GM23248 (cell line): ENCODE measurements at regions not wholly inside any gene's neighbourhood (a gene's known extent, or its start where the extent isn't known, plus 50 kb on each side); places are given as distances from the start of the nearest gene placed in this dataset.

Experiments
- DNase-seq: peaks from one replicate; pipeline ENCODE4 v3.0.0-alpha.2; 2015
- H2AFZ ChIP-seq: fragments of 200-600 bp; sonication (generic); 2 replicates; pipeline ENCODE4 v1.6.1; 2016; ENCODE audit warnings: antibody characterized with exemption
- H3F3A ChIP-seq: fragments of 200-600 bp; sonication (generic); 2 replicates; pipeline ENCODE4 v1.6.1; 2016; ENCODE audit warnings: mild to moderate bottlenecking, antibody characterized with exemption, mixed run types; ENCODE audit not compliant: insufficient read depth
- H3K27ac ChIP-seq: fragments of 200-600 bp; sonication (generic); 2 replicates; pipeline ENCODE4 v1.5.1; 2016; ENCODE audit warnings: mild to moderate bottlenecking
- H3K27me3 ChIP-seq: fragments of 200-600 bp; sonication (generic); replicated peaks from 2 replicates; pipeline ENCODE4 v1.6.1; 2016; ENCODE audit warnings: mild to moderate bottlenecking; ENCODE audit not compliant: insufficient read depth
- H3K36me3 ChIP-seq: fragments of 200-600 bp; sonication (generic); 2 replicates; pipeline ENCODE4 v1.6.1; 2016; ENCODE audit warnings: low read depth, mild to moderate bottlenecking
- H3K4me1 ChIP-seq: fragments of 200-600 bp; sonication (generic); 2 replicates; pipeline ENCODE4 v1.6.1; 2016; ENCODE audit warnings: mild to moderate bottlenecking; ENCODE audit not compliant: insufficient read depth
- H3K4me2 ChIP-seq: fragments of 200-600 bp; sonication (generic); one replicate; pipeline ENCODE4 v1.6.1; 2016; ENCODE audit warnings: mild to moderate bottlenecking; ENCODE audit not compliant: unreplicated experiment
- H3K4me3 ChIP-seq: fragments of 200-600 bp; sonication (generic); 2 replicates; pipeline ENCODE4 v1.5.1; 2016; ENCODE audit warnings: mild to moderate bottlenecking
- H3K79me2 ChIP-seq: fragments of 200-600 bp; sonication (generic); 2 replicates; pipeline ENCODE4 v1.6.1; 2016; ENCODE audit warnings: mild to moderate bottlenecking; ENCODE audit not compliant: insufficient read depth
- H3K9ac ChIP-seq: fragments of 200-600 bp; sonication (generic); 2 replicates; pipeline ENCODE4 v1.6.1; 2016; ENCODE audit warnings: mild to moderate bottlenecking
- H3K9me2 ChIP-seq: fragments of 200-600 bp; sonication (generic); 2 replicates; pipeline ENCODE4 v1.6.1; 2016; ENCODE audit warnings: mixed run types, mild to moderate bottlenecking, moderate library complexity; ENCODE audit not compliant: insufficient read depth
- H3K9me3 ChIP-seq: fragments of 200-600 bp; sonication (generic); one replicate; pipeline ENCODE4 v1.6.1; 2017; ENCODE audit warnings: low read depth
- H4K20me1 ChIP-seq: fragments of 200-600 bp; sonication (generic); 2 replicates; pipeline ENCODE4 v1.6.0; 2016; ENCODE audit not compliant: insufficient read depth
- EZH2 ChIP-seq: fragments of 200-600 bp; sonication (generic); IDR thresholded peaks from 2 replicates; pipeline ENCODE4 v1.6.1; 2018; ENCODE audit warnings: antibody characterized with exemption, mild to moderate bottlenecking; ENCODE audit not compliant: insufficient read depth, poor library complexity, severe bottlenecking
- EZH2phosphoT487 ChIP-seq: fragments of 200-600 bp; sonication (generic); IDR thresholded peaks from 2 replicates; pipeline ENCODE4 v1.6.1; 2018; ENCODE audit warnings: antibody characterized with exemption, moderate library complexity, mild to moderate bottlenecking, low read depth; ENCODE audit not compliant: insufficient read depth
- WGBS, 2 experiments: methylation state at CpG; one replicate each; pipeline ENCODE4 v1.1.6; 2015 to 2017; ENCODE audit warnings: low lambda C conversion rate in 2 of 2, low coverage in 1 of 2; ENCODE audit errors: missing lambda C conversion rate in 2 of 2; 5-methylcytosine and 5-hydroxymethylcytosine counted together
- in situ Hi-C: fragments of 300-500 bp; cut with MboI; formaldehyde crosslinking; loops from 2 replicates; pipeline ENCODE4 v1.15.0; 2020

DNA sequence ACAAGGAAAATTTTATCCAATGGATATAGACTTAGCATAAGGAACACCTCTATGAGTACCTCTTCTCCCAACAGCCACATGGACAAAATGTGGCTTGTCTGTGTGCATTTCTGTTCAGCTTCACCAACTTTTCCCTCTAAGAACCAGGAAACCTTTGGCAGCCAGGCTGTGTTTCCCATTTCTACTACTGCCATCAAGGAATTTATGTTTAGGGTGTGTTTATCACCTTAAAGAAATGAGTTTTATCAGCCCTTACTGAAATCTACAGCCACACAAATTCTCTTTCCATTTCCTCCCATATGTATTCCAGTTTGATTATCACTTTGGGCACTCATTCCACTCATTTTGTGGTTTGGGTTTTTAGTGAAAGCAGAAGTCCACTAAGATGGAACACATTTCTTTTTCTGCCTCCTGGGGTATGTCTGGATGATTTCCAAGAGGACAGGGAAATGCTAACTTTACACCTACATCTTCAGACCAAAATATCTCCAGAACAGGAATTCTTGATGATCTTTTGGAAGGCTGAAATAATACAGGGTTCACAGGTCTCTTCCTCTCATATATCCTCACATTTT, 82.6 kb upstream of the MAOA start:
- no peaks in the 10 kb centered on the region for H3F3A ChIP-seq
- in situ Hi-C loops: no loop called here
- no peak for TF ChIP-seq EZH2phosphoT487
- TF ChIP-seq EZH2: no peak
- H3K9ac ChIP-seq: no peak overlapping the region
- no peaks in the 10 kb centered on the region for H3K79me2 ChIP-seq
- no peak overlapping the region for H3K27ac ChIP-seq
- no peaks in the 10 kb centered on the region for H3K27me3 ChIP-seq
- H2AFZ ChIP-seq: no peak overlapping the region
- no peaks in the 10 kb centered on the region for H3K4me1 ChIP-seq
- no peaks in the 10 kb centered on the region for H3K9me2 ChIP-seq
- no peak overlapping the region for H3K4me2 ChIP-seq
- no peak overlapping the region for H3K4me3 ChIP-seq
- H3K36me3 ChIP-seq: no peaks in the 10 kb centered on the region
- no peaks in the 10 kb centered on the region for H3K9me3 ChIP-seq
- no peak for DNase-seq
- H4K20me1 ChIP-seq: no peaks in the 10 kb centered on the region

DNA sequence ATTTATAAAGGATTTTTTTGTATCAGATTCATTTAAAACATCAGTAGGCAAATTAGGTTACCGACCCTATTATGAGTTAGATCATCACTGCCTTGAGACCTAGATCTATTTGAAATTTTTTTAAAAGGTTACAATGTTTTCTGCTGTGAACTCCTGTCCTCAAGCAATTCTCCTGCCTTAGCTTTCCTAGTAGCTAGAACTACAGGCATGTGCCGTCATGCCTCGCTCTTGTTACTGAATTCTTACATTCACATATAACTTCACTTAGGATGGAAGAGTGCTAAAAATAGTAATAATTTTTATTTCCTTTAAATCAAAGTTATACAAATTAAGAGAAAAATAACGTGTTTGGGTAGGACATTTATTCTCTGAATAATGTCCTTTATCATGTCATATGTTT, 75.5 kb upstream of the MAOA start:
- H3K9me2 ChIP-seq: no peaks in the 10 kb centered on the region
- 65 to 73% methylated on average over 4 of the region's 4 CpGs for WGBS, 2 experiments
- no peak overlapping the region for H3K27ac ChIP-seq
- no peaks in the 10 kb centered on the region for H3F3A ChIP-seq
- in situ Hi-C loops: no loop called here
- no peak overlapping the region for H2AFZ ChIP-seq
- H3K9me3 ChIP-seq: no peaks in the 10 kb centered on the region
- DNase-seq: no peak
- H3K36me3 ChIP-seq: no peaks in the 10 kb centered on the region
- H4K20me1 ChIP-seq: no peaks in the 10 kb centered on the region
- no peaks in the 10 kb centered on the region for H3K27me3 ChIP-seq
- no peak overlapping the region for H3K4me2 ChIP-seq
- H3K79me2 ChIP-seq: no peaks in the 10 kb centered on the region
- no peak overlapping the region for H3K4me3 ChIP-seq
- H3K9ac ChIP-seq: no peak overlapping the region
- TF ChIP-seq EZH2 (no peak), EZH2phosphoT487 (no peak)
- H3K4me1 ChIP-seq: no peaks in the 10 kb centered on the region

DNA sequence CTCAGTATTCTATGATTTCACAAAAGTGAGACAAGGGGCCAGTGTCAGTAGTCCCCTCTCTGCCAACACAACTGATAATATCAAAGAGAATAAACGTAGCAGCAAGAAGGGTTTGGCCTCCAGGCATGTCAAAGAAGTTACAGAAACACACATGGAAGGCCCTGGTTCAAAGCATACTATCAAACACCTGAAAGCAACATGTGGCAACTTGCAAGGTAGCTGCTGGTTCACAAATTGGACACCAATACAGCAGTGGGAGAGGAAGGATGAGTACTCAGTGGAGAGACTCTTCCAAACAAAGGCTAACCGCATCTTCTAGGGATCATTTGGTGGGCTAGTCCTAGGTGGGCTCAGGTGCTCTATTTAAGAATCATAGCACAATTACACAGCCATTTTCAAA, 74.9 kb upstream of the MAOA start:
- Histone ChIP-seq H3K79me2 (no peaks in the 10 kb centered on the region), H3K27ac (no peak overlapping the region), H3F3A (no peaks in the 10 kb centered on the region), H3K27me3 (no peaks in the 10 kb centered on the region), H3K4me1 (no peaks in the 10 kb centered on the region), H4K20me1 (no peaks in the 10 kb centered on the region), H3K9ac (no peak overlapping the region), H3K4me2 (no peak overlapping the region), H3K9me3 (no peaks in the 10 kb centered on the region), H2AFZ (no peak overlapping the region), H3K4me3 (no peak overlapping the region), H3K9me2 (no peaks in the 10 kb centered on the region), H3K36me3 (no peaks in the 10 kb centered on the region)
- WGBS, 2 experiments: 33 to 36% methylated on average over 2 of the region's 2 CpGs
- in situ Hi-C loops: no loop called here
- TF ChIP-seq EZH2phosphoT487 (no peak), EZH2 (no peak)
- DNase-seq: no peak

DNA sequence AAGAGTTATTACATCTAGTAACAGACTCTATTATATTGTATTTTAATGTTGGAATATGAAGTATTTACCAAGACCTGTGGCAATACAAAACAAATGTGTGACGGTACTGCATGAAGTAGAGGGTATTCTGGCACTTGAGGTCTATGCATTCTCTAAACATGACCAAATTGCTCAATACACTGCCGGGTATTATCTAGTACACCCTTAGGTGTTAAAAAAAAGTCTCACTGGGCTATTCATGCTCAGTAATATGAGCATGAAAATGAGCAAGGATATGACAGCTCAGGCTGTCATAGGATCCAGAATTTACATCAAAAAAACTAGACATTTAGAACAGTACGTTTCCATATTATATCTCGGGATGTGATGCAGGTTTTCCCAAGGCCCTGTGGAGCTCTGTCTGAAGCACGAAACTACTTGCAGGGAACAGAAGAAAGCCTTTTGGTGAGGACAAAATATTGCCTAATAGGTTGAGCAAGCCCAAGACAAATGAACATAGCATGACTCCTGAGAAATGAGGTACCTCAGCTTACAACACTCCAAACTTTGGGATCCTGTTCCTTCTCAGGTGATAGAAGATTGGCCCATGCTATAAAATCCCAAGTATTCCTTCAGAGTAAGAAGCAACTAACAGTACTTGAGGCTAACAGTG, 74.1 kb upstream of the MAOA start:
- no peaks in the 10 kb centered on the region for H3K9me2 ChIP-seq
- H3K36me3 ChIP-seq: no peaks in the 10 kb centered on the region
- H3K4me3 ChIP-seq: no peak overlapping the region
- TF ChIP-seq EZH2 (no peak), EZH2phosphoT487 (no peak)
- H3K9me3 ChIP-seq: no peaks in the 10 kb centered on the region
- no peak overlapping the region for H3K4me2 ChIP-seq
- H3K9ac ChIP-seq: no peak overlapping the region
- H3K79me2 ChIP-seq: no peaks in the 10 kb centered on the region
- H2AFZ ChIP-seq: no peak overlapping the region
- H3K4me1 ChIP-seq: no peaks in the 10 kb centered on the region
- in situ Hi-C loops: no loop called here
- no peaks in the 10 kb centered on the region for H3K27me3 ChIP-seq
- no peak overlapping the region for H3K27ac ChIP-seq
- 51 to 70% methylated on average over 5 of the region's 5 CpGs for WGBS, 2 experiments
- DNase-seq: no peak
- H3F3A ChIP-seq: no peaks in the 10 kb centered on the region
- no peaks in the 10 kb centered on the region for H4K20me1 ChIP-seq

DNA sequence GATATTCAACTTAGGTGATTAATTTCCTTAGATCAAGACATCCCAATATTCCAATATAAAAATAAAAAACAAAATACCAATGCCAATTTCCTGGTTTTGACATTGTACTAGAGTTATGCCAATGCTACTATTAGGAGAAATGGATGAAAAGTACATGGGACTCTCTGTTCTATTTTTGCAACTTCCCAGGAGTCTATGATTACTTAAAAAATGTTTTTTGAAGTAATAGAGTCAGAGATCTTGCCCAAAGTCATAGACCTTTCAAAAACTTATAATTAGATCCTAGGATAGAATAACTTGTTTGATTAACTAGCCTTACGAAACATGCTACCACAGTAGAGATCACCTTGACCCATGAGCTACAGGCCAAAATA, 73.6 kb upstream of the MAOA start:
- H4K20me1 ChIP-seq: no peaks in the 10 kb centered on the region
- no peaks in the 10 kb centered on the region for H3F3A ChIP-seq
- no peaks in the 10 kb centered on the region for H3K4me1 ChIP-seq
- H3K9me2 ChIP-seq: no peaks in the 10 kb centered on the region
- H3K79me2 ChIP-seq: no peaks in the 10 kb centered on the region
- H3K4me2 ChIP-seq: no peak overlapping the region
- no peak overlapping the region for H3K27ac ChIP-seq
- in situ Hi-C loops: no loop called here
- 50 to 71% methylated on average over 1 of the region's 1 CpG for WGBS, 2 experiments
- no peaks in the 10 kb centered on the region for H3K9me3 ChIP-seq
- no peak for TF ChIP-seq EZH2phosphoT487
- TF ChIP-seq EZH2: no peak
- no peak overlapping the region for H3K4me3 ChIP-seq
- no peaks in the 10 kb centered on the region for H3K27me3 ChIP-seq
- no peak overlapping the region for H2AFZ ChIP-seq
- no peak for DNase-seq
- H3K36me3 ChIP-seq: no peaks in the 10 kb centered on the region
- no peak overlapping the region for H3K9ac ChIP-seq
